ENCODE measurements at regions not wholly inside any gene's neighbourhood (a gene's known extent, or its start where the extent isn't known, plus 50 kb on each side); places are given as distances from the start of the nearest gene placed in this dataset.

DNA sequence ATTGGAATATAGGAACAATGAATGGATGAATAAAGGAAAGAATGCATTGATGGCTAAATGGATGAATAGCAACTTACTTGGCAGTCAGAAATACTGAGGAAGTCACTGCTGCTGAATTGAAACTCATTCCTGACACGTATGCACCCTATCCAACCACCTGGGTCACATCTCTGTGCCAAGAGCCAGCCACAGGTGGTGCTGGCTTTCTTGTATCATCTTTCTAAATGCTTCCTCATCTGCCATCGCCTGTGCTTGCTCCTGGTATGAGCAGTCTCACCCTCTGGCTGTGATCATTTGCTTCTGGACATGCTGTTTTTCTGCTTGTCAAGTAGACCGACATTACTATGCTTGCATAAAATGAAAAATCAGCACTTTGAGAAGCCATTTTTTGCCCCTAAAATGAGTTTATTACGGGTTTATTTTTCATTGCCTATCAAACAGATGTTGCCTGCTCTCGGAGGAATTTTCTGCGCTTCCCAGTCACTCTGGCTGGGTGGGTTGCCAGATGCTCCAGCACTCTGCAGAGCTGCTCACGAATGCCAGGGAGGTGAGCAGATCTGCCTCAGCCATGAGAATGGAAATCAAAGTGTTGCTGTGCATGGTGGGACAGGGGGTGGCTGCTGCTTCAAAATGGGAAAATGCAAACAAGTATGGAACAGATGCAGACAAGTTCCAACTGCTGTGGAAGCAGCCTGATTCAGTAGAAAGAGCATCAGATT is 1349.6 kb upstream of the CDH8 start:
- TF ChIP-seq, protein P1, sequence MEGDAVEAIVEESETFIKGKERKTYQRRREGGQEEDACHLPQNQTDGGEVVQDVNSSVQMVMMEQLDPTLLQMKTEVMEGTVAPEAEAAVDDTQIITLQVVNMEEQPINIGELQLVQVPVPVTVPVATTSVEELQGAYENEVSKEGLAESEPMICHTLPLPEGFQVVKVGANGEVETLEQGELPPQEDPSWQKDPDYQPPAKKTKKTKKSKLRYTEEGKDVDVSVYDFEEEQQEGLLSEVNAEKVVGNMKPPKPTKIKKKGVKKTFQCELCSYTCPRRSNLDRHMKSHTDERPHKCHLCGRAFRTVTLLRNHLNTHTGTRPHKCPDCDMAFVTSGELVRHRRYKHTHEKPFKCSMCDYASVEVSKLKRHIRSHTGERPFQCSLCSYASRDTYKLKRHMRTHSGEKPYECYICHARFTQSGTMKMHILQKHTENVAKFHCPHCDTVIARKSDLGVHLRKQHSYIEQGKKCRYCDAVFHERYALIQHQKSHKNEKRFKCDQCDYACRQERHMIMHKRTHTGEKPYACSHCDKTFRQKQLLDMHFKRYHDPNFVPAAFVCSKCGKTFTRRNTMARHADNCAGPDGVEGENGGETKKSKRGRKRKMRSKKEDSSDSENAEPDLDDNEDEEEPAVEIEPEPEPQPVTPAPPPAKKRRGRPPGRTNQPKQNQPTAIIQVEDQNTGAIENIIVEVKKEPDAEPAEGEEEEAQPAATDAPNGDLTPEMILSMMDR (IDR thresholded peaks at IDR 0.05) = no peak
- TF ChIP-seq POLR2A (IDR thresholded peaks at IDR 0.05) (no peak), EP300 (IDR thresholded peaks at IDR 0.05; ENCODE audit: low read depth) (no peak), POLR2AphosphoS5 (IDR thresholded peaks at IDR 0.05) (no peak)
- Histone ChIP-seq H3K36me3 (no peaks in the 10 kb centered on the region), H3K27ac (no peak overlapping the region), H3K9me3 (no peaks in the 10 kb centered on the region), H3K4me3 (no peak overlapping the region), H3K27me3 (no peaks in the 10 kb centered on the region), H3K4me1 (no peaks in the 10 kb centered on the region)
- intact Hi-C loops (cut with DNase I; ENCODE audit: low total_unique reads) (no loop called here), in situ Hi-C loops (cut with MboI; ENCODE audit: low pct_ligation_motif_present in 1 of 4, low pct_unique_long_range_greater_than_20kb in 1 of 4, low sequenced_read_pairs in 3 of 4) (no loop called here)
- DNase-seq = no peak
- 30 to 72% methylated on average over 2 to 7 of the region's 7 CpGs for WGBS, 2 donors (ENCODE audit: low coverage in 1 of 2)

DNA sequence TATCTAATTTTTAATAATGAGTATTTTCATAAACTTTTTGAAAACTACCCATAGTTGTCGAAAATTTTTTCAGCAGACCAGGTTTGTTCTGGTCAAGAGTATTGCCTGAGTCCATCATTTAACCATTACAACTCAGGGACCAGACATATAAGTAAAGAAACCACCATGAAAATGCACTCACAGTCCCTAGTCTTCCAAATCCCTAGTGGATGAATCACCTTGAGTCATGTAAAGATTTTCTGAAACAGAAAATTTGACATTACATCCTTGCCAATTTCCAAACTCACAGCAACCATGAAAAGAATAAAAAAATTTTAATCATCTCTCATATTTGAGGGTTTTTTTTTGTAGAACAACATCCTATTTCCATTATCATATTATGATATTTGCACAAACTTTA is 1337.5 kb upstream of the CDH8 start:
- intact Hi-C loops (cut with DNase I; ENCODE audit: low total_unique reads) (no loop called here), in situ Hi-C loops (cut with MboI; ENCODE audit: low pct_ligation_motif_present in 1 of 4, low pct_unique_long_range_greater_than_20kb in 1 of 4, low sequenced_read_pairs in 3 of 4) (loop anchor here in 1 of 4 donors (25.0 kb wide), 1 partner anchor 1739 kb away; the partner anchor contains the start of gene CDH11)
- Histone ChIP-seq H3K36me3 (no peaks in the 10 kb centered on the region), H3K4me3 (no peak overlapping the region), H3K4me1 (peaks cover 0 to 7% (median 2%) of the 10 kb centered on the region in 4 donors), H3K27ac (no peak overlapping the region), H3K27me3 (no peaks in the 10 kb centered on the region), H3K9me3 (no peaks in the 10 kb centered on the region)
- no peak for DNase-seq
- 65 to 77% methylated on average over 1 of the region's 1 CpG for WGBS, 2 donors (ENCODE audit: low coverage in 1 of 2)
- TF ChIP-seq POLR2AphosphoS5 (IDR thresholded peaks at IDR 0.05) (no peak), POLR2A (IDR thresholded peaks at IDR 0.05) (no peak), EP300 (IDR thresholded peaks at IDR 0.05; ENCODE audit: low read depth) (no peak)
- TF ChIP-seq, protein P1 (IDR thresholded peaks at IDR 0.05) = no peak

DNA sequence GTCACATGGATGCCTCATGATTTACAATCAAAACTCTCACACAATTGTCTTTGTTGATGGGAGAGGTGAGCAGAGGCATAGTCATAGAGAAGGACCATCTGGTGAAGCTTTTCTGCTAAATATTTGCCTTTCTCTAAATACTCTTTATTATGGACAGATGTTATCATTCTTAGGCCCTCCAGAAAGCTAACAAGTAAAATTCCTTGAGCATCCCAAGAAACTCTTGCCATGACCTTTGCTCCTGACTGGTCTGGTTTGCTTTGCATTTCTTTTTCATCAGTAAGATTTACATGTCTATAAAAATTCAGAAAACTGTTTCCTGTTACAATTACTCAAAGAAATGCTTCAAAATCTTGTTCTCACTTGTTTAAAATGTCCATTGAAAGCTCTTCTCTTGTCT is 1336.6 kb upstream of the CDH8 start:
- peaks cover 0 to 7% (median 2%) of the 10 kb centered on the region in 4 donors for H3K4me1 ChIP-seq
- intact Hi-C loops (cut with DNase I; ENCODE audit: low total_unique reads) = no loop called here
- TF ChIP-seq EP300 (IDR thresholded peaks at IDR 0.05; ENCODE audit: low read depth) (no peak), POLR2AphosphoS5 (IDR thresholded peaks at IDR 0.05) (no peak), POLR2A (IDR thresholded peaks at IDR 0.05) (no peak)
- TF ChIP-seq, protein P1 (IDR thresholded peaks at IDR 0.05) = no peak

DNA sequence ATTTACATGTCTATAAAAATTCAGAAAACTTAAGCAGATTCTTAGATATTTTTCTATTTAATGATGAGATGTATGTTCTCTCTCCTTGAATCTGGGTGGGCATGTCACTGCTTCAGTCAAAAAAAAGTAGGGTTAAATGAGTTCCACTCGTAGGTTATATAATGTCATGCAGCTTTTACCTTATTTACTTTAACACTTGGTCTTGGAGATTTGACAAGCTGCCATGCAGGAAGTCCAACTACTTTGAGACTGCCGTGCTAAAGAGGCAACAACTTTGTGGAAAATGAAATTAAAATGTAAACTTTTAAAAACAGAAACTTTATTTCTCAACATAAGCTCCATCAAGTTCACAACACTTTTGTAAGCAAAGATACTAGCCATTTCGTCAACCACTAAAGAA is 1336.0 kb upstream of the CDH8 start:
- intact Hi-C loops (cut with DNase I; ENCODE audit: low total_unique reads) (no loop called here), in situ Hi-C loops (cut with MboI; ENCODE audit: low pct_ligation_motif_present in 1 of 4, low pct_unique_long_range_greater_than_20kb in 1 of 4, low sequenced_read_pairs in 3 of 4) (loop anchor here in 1 of 4 donors (25.0 kb wide), 1 partner anchor 1740 kb away; the partner anchor contains the start of gene CDH11)
- peaks cover 0 to 7% (median 2%) of the 10 kb centered on the region in 4 donors for H3K4me1 ChIP-seq
- H3K4me3 ChIP-seq = no peak overlapping the region
- 7 to 17% methylated on average over 3 of the region's 3 CpGs for WGBS, 2 donors (ENCODE audit: low coverage in 1 of 2)
- no peak overlapping the region for H3K27ac ChIP-seq
- H3K27me3 ChIP-seq = no peaks in the 10 kb centered on the region
- no peaks in the 10 kb centered on the region for H3K9me3 ChIP-seq
- no peak for DNase-seq
- TF ChIP-seq EP300 (IDR thresholded peaks at IDR 0.05; ENCODE audit: low read depth) (no peak), POLR2A (IDR thresholded peaks at IDR 0.05) (no peak)
- TF ChIP-seq, protein P1 (IDR thresholded peaks at IDR 0.05) = no peak
- no peaks in the 10 kb centered on the region for H3K36me3 ChIP-seq

More for the DNA sequence above, 1336.6 kb upstream of the CDH8 start:
- no peaks in the 10 kb centered on the region for H3K9me3 ChIP-seq
- DNase-seq = no peak
- no peaks in the 10 kb centered on the region for H3K27me3 ChIP-seq
- in situ Hi-C loops (cut with MboI; ENCODE audit: low pct_ligation_motif_present in 1 of 4, low pct_unique_long_range_greater_than_20kb in 1 of 4, low sequenced_read_pairs in 3 of 4) = loop anchor here in 1 of 4 donors (25.0 kb wide), 1 partner anchor 1739 kb away; the partner anchor contains the start of gene CDH11
- no peak overlapping the region for H3K27ac ChIP-seq
- no peak overlapping the region for H3K4me3 ChIP-seq
- no peaks in the 10 kb centered on the region for H3K36me3 ChIP-seq

Measured in transverse colon (tissue), 4 donors.